Astrocyte (in vitro differentiated cells and primary cell): ENCODE measurements at regions not wholly inside any gene's neighbourhood (a gene's known extent, or its start where the extent isn't known, plus 50 kb on each side); places are given as distances from the start of the nearest gene placed in this dataset.

ENCODE experiments used
- DNase-seq: peaks from one replicate; pipeline ENCODE4 v3.0.0-alpha.2; 2010; ENCODE audit warnings: low read depth
- FAIRE-seq: peaks from 2 replicates; lab custom pipeline; 2011; peaks lifted over from hg19 to GRCh38; lab: Jason Lieb, UNC
- H2AFZ ChIP-seq: 2 replicates; pipeline ENCODE4 v1.6.0; 2012; ENCODE audit warnings: low read depth, low read length, inconsistent platforms
- H3K27ac ChIP-seq: 2 replicates; pipeline ENCODE4 v1.5.1; 2011; ENCODE audit warnings: low read depth, low read length, inconsistent platforms
- H3K27me3 ChIP-seq: 2 replicates; pipeline ENCODE4 v1.6.0; 2011; ENCODE audit warnings: low read length, inconsistent platforms; ENCODE audit not compliant: insufficient read depth
- H3K36me3 ChIP-seq: 2 replicates; pipeline ENCODE4 v1.5.1; 2011; ENCODE audit warnings: low read length, inconsistent platforms; ENCODE audit not compliant: insufficient read depth
- H3K4me1 ChIP-seq: 2 replicates; pipeline ENCODE4 v1.5.1; 2011; ENCODE audit warnings: low read length, inconsistent platforms; ENCODE audit not compliant: insufficient read depth
- H3K4me2 ChIP-seq: 2 replicates; pipeline ENCODE4 v1.6.0; 2012; ENCODE audit warnings: low read length, inconsistent platforms
- H3K4me3 ChIP-seq: 2 replicates; pipeline ENCODE4 v1.5.1; 2011; ENCODE audit warnings: low read depth, mild to moderate bottlenecking, low read length, inconsistent platforms; ENCODE audit not compliant: insufficient read depth
- H3K79me2 ChIP-seq: 2 replicates; pipeline ENCODE4 v1.6.0; 2012; ENCODE audit warnings: mild to moderate bottlenecking, low read length, inconsistent platforms; ENCODE audit not compliant: insufficient read depth
- H3K9ac ChIP-seq: 2 replicates; pipeline ENCODE4 v1.6.0; 2012; ENCODE audit warnings: mild to moderate bottlenecking, low read length, inconsistent platforms
- H3K9me3 ChIP-seq: 2 replicates; pipeline ENCODE4 v1.5.1; 2012; ENCODE audit warnings: low read depth, mild to moderate bottlenecking, low read length, inconsistent platforms; ENCODE audit not compliant: insufficient read depth
- H4K20me1 ChIP-seq: 2 replicates; pipeline ENCODE4 v1.6.0; 2012; ENCODE audit warnings: low read length, inconsistent platforms; ENCODE audit not compliant: insufficient read depth
- H3K27ac Mint-ChIP-seq: one replicate; pipeline ENCODE4 v1.8.0; 2021; ENCODE audit warnings: mild to moderate bottlenecking, mixed read lengths; ENCODE audit not compliant: unreplicated experiment
- H3K27me3 Mint-ChIP-seq: one replicate; pipeline ENCODE4 v1.8.0; 2021; ENCODE audit warnings: low read depth, mixed read lengths; ENCODE audit not compliant: unreplicated experiment
- H3K36me3 Mint-ChIP-seq: one replicate; pipeline ENCODE4 v1.8.0; 2021; ENCODE audit warnings: low read depth, mixed read lengths; ENCODE audit not compliant: unreplicated experiment
- H3K4me1 Mint-ChIP-seq: one replicate; pipeline ENCODE4 v1.8.0; 2021; ENCODE audit warnings: low read depth, mixed read lengths; ENCODE audit not compliant: unreplicated experiment
- H3K4me3 Mint-ChIP-seq: one replicate; pipeline ENCODE4 v1.8.0; 2021; ENCODE audit warnings: mild to moderate bottlenecking, moderate library complexity, mixed read lengths; ENCODE audit not compliant: unreplicated experiment
- H3K9me3 Mint-ChIP-seq: one replicate; pipeline ENCODE4 v1.8.0; 2021; ENCODE audit warnings: mild to moderate bottlenecking, mixed read lengths; ENCODE audit not compliant: unreplicated experiment
- EZH2 ChIP-seq: IDR thresholded peaks from 2 replicates; pipeline ENCODE4 v1.6.1; 2012; ENCODE audit warnings: mild to moderate bottlenecking, low read length, inconsistent platforms; ENCODE audit not compliant: insufficient read depth
- TF ChIP-seq, protein P1 (sequence below): IDR thresholded peaks from 2 replicates; pipeline ENCODE4 v1.5.1; 2011; ENCODE audit warnings: low read depth, mild to moderate bottlenecking, inconsistent platforms, low read length, moderate library complexity; ENCODE audit not compliant: insufficient read depth

DNA sequence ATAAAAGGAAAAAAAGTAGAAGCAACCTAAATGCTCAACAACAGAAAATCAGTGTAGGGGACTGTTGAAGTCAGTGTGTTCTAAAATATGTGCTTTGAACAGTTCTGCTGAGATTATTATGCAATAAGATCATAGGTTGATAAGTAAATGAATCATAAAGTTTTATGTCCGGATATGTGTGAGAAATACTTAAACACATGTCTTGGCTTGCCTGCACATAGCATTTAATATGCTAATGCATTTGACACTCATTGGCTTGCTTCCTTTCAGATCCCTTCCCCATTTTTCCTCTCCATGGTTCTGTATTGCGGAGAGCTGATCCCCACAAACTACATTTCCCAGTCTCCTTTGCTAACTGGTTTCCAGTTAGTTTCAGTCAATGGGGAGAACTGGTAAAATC lies 573.8 kb upstream of the TBX3 start:
- H3K27ac ChIP-seq = no peak overlapping the region
- no peak for TF ChIP-seq EZH2
- TF ChIP-seq, protein P1, sequence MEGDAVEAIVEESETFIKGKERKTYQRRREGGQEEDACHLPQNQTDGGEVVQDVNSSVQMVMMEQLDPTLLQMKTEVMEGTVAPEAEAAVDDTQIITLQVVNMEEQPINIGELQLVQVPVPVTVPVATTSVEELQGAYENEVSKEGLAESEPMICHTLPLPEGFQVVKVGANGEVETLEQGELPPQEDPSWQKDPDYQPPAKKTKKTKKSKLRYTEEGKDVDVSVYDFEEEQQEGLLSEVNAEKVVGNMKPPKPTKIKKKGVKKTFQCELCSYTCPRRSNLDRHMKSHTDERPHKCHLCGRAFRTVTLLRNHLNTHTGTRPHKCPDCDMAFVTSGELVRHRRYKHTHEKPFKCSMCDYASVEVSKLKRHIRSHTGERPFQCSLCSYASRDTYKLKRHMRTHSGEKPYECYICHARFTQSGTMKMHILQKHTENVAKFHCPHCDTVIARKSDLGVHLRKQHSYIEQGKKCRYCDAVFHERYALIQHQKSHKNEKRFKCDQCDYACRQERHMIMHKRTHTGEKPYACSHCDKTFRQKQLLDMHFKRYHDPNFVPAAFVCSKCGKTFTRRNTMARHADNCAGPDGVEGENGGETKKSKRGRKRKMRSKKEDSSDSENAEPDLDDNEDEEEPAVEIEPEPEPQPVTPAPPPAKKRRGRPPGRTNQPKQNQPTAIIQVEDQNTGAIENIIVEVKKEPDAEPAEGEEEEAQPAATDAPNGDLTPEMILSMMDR = no peak
- no peak overlapping the region for H3K4me2 ChIP-seq
- H3K27me3 ChIP-seq = peaks cover 4% of the 10 kb centered on the region
- no peaks in the 10 kb centered on the region for H3K36me3 Mint-ChIP-seq
- no peak overlapping the region for H3K4me3 Mint-ChIP-seq
- H3K9me3 ChIP-seq = no peaks in the 10 kb centered on the region
- no peaks in the 10 kb centered on the region for H3K36me3 ChIP-seq
- H3K9ac ChIP-seq = no peak overlapping the region
- peaks cover 1% of the 10 kb centered on the region for H3K9me3 Mint-ChIP-seq
- no peak for FAIRE-seq
- no peaks in the 10 kb centered on the region for H3K79me2 ChIP-seq
- H3K4me3 ChIP-seq = no peak overlapping the region
- DNase-seq = peak; percentile 68
- H3K4me1 ChIP-seq = no peaks in the 10 kb centered on the region
- no peak overlapping the region for H2AFZ ChIP-seq
- H3K27me3 Mint-ChIP-seq = peaks cover 61% of the 10 kb centered on the region
- no peaks in the 10 kb centered on the region for H3K4me1 Mint-ChIP-seq
- no peak overlapping the region for H3K27ac Mint-ChIP-seq
- H4K20me1 ChIP-seq = no peaks in the 10 kb centered on the region

DNA sequence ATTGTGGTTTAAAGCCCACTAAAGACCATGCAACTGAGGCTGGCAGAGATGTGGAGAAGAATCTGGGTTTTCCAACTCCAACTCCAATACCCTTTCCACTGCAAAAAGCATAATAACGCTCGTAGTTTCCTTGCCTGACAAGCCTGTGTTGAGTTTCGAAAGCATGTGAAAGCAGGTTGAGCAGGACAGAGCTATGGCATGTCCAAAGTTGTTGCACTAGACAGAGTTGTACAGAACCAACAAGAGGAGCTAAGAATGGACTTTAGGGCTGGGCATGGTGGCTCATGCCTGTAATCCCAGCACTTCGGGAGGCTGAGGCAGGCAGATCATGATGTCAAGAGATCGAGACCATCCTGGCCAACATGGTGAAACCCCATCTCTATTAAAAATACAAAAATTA lies 572.0 kb upstream of the TBX3 start:
- DNase-seq (no peak), FAIRE-seq (no peak)
- H3K9ac ChIP-seq = no peak overlapping the region
- no peaks in the 10 kb centered on the region for H3K4me1 ChIP-seq
- H3K4me2 ChIP-seq = no peak overlapping the region
- peaks cover 62% of the 10 kb centered on the region for H3K27me3 Mint-ChIP-seq
- no peaks in the 10 kb centered on the region for H4K20me1 ChIP-seq
- no peak for TF ChIP-seq EZH2
- TF ChIP-seq, protein P1 = no peak
- H3K36me3 Mint-ChIP-seq = no peaks in the 10 kb centered on the region
- H3K36me3 ChIP-seq = no peaks in the 10 kb centered on the region
- no peak overlapping the region for H3K4me3 ChIP-seq
- H3K79me2 ChIP-seq = no peaks in the 10 kb centered on the region
- no peak overlapping the region for H3K27ac ChIP-seq
- no peaks in the 10 kb centered on the region for H3K9me3 ChIP-seq
- H3K27ac Mint-ChIP-seq = no peak overlapping the region
- H3K4me3 Mint-ChIP-seq = no peak overlapping the region
- peaks cover 1% of the 10 kb centered on the region for H3K9me3 Mint-ChIP-seq
- peaks cover 4% of the 10 kb centered on the region for H3K27me3 ChIP-seq
- H3K4me1 Mint-ChIP-seq = no peaks in the 10 kb centered on the region
- H2AFZ ChIP-seq = no peak overlapping the region

- Mint-ChIP-seq H3K4me3 (no peak overlapping the region), H3K4me1 (no peaks in the 10 kb centered on the region), H3K27me3 (peaks cover 62% of the 10 kb centered on the region), H3K27ac (no peak overlapping the region), H3K36me3 (no peaks in the 10 kb centered on the region), H3K9me3 (peaks cover 1% of the 10 kb centered on the region)
- FAIRE-seq (no peak), DNase-seq (no peak)
- peaks cover 6% of the 10 kb centered on the region for H3K27me3 ChIP-seq
- H4K20me1 ChIP-seq = no peaks in the 10 kb centered on the region
- H2AFZ ChIP-seq = no peak overlapping the region
- no peak overlapping the region for H3K9ac ChIP-seq
- no peaks in the 10 kb centered on the region for H3K36me3 ChIP-seq
- H3K4me3 ChIP-seq = no peak overlapping the region
- H3K9me3 ChIP-seq = no peaks in the 10 kb centered on the region
- no peaks in the 10 kb centered on the region for H3K4me1 ChIP-seq
- H3K27ac ChIP-seq = no peak overlapping the region
- no peak overlapping the region for H3K4me2 ChIP-seq
- no peaks in the 10 kb centered on the region for H3K79me2 ChIP-seq
- no peak for TF ChIP-seq EZH2
- TF ChIP-seq, protein P1 = no peak
Observed at GRCh38 chr12:115255257-115255656, 571.3 kb upstream of the TBX3 start.
